Stomach smooth muscle (tissue), 2 donors: ENCODE measurements at regions not wholly inside any gene's neighbourhood (a gene's known extent, or its start where the extent isn't known, plus 50 kb on each side); places are given as distances from the start of the nearest gene placed in this dataset.

Experiments
- H3K27ac ChIP-seq: one replicate; pipeline ENCODE4 v1.7.0; 2013; ENCODE audit warnings: mild to moderate bottlenecking, low read length, inconsistent platforms
- H3K27me3 ChIP-seq, 2 donors: one replicate each; pipeline ENCODE4 v1.7.0; 2013; ENCODE audit warnings: low read length in 2 of 2; ENCODE audit not compliant: insufficient read depth in 2 of 2, control insufficient read depth in 1 of 2
- H3K36me3 ChIP-seq, 2 donors: one replicate each; pipeline ENCODE4 v1.7.0; 2013; ENCODE audit warnings: low read length in 2 of 2; ENCODE audit not compliant: control insufficient read depth in 2 of 2, insufficient read depth in 2 of 2
- H3K4me1 ChIP-seq: one replicate; pipeline ENCODE4 v1.7.0; 2013; ENCODE audit warnings: low read length; ENCODE audit not compliant: control insufficient read depth, insufficient read depth
- H3K4me3 ChIP-seq, 2 donors: one replicate each; pipeline ENCODE4 v1.7.0; 2013; ENCODE audit warnings: low read length in 2 of 2
- H3K9ac ChIP-seq, 2 donors: one replicate each; pipeline ENCODE4 v1.7.0; 2013; ENCODE audit warnings: low read length in 2 of 2, mild to moderate bottlenecking in 1 of 2
- H3K9me3 ChIP-seq, 2 donors: one replicate each; pipeline ENCODE4 v1.7.0; 2013; ENCODE audit warnings: low read length in 2 of 2; ENCODE audit not compliant: control insufficient read depth in 2 of 2
- donor health status: healthy.
- donor health status: Pancreatic carcinoma.

GRCh38 chr5:133751421-133751820, 139.1 kb upstream of the FSTL4 start:
- H3K27ac ChIP-seq = no peak overlapping the region
- no peak overlapping the region for H3K4me3 ChIP-seq
- no peaks in the 10 kb centered on the region for H3K27me3 ChIP-seq
- H3K36me3 ChIP-seq = no peaks in the 10 kb centered on the region
- H3K9me3 ChIP-seq = no peaks in the 10 kb centered on the region
- no peak overlapping the region for H3K9ac ChIP-seq
- H3K4me1 ChIP-seq = no peaks in the 10 kb centered on the region

GRCh38 chr5:133750856-133751255, 138.5 kb upstream of the FSTL4 start:
- Histone ChIP-seq H3K4me1 (no peaks in the 10 kb centered on the region), H3K27ac (no peak overlapping the region), H3K36me3 (no peaks in the 10 kb centered on the region), H3K9ac (no peak overlapping the region), H3K27me3 (no peaks in the 10 kb centered on the region), H3K4me3 (no peak overlapping the region), H3K9me3 (no peaks in the 10 kb centered on the region)

GRCh38 chr5:133750356-133750755, 138.0 kb upstream of the FSTL4 start:
- Histone ChIP-seq H3K4me3 (no peak overlapping the region), H3K36me3 (no peaks in the 10 kb centered on the region), H3K27me3 (no peaks in the 10 kb centered on the region), H3K4me1 (no peaks in the 10 kb centered on the region), H3K9ac (no peak overlapping the region), H3K9me3 (no peaks in the 10 kb centered on the region), H3K27ac (no peak overlapping the region)

GRCh38 chr5:133749331-133749985, 137.1 kb upstream of the FSTL4 start:
- Histone ChIP-seq H3K9ac (no peak overlapping the region), H3K4me1 (peaks cover 3% of the 10 kb centered on the region)

GRCh38 chr5:133746834-133747233, 134.5 kb upstream of the FSTL4 start:
- peaks cover 0 to 2% of the 10 kb centered on the region in 2 donors for H3K27me3 ChIP-seq
- H3K36me3 ChIP-seq = no peaks in the 10 kb centered on the region
- no peak overlapping the region for H3K27ac ChIP-seq
- no peak overlapping the region for H3K9ac ChIP-seq
- no peaks in the 10 kb centered on the region for H3K9me3 ChIP-seq
- peaks cover 3% of the 10 kb centered on the region for H3K4me1 ChIP-seq
- no peak overlapping the region for H3K4me3 ChIP-seq

More at GRCh38 chr5:133749331-133749985, 137.1 kb upstream of the FSTL4 start:
- no peak overlapping the region for H3K4me3 ChIP-seq
- H3K27ac ChIP-seq = no peak overlapping the region
- no peaks in the 10 kb centered on the region for H3K27me3 ChIP-seq
- no peaks in the 10 kb centered on the region for H3K9me3 ChIP-seq
- no peaks in the 10 kb centered on the region for H3K36me3 ChIP-seq

- H3K4me1 ChIP-seq = peaks cover 3% of the 10 kb centered on the region
- H3K9ac ChIP-seq = no peak overlapping the region
- H3K36me3 ChIP-seq = no peaks in the 10 kb centered on the region
- no peak overlapping the region for H3K27ac ChIP-seq
- no peak overlapping the region for H3K4me3 ChIP-seq
- H3K27me3 ChIP-seq = peaks cover 0 to 3% of the 10 kb centered on the region in 2 donors
- no peaks in the 10 kb centered on the region for H3K9me3 ChIP-seq
These were observed 132.6 kb upstream of the FSTL4 start for GRCh38 chr5:133744960-133745308.

GRCh38 chr5:133744051-133744959, 132.0 kb upstream of the FSTL4 start:
- no peak overlapping the region for H3K4me3 ChIP-seq
- H3K36me3 ChIP-seq = no peaks in the 10 kb centered on the region
- H3K9me3 ChIP-seq = no peaks in the 10 kb centered on the region
- peaks cover 0 to 3% of the 10 kb centered on the region in 2 donors for H3K27me3 ChIP-seq
- no peak overlapping the region for H3K27ac ChIP-seq
- peaks cover 3% of the 10 kb centered on the region for H3K4me1 ChIP-seq
- H3K9ac ChIP-seq = no peak overlapping the region

- no peak overlapping the region for H3K9ac ChIP-seq
- no peak overlapping the region for H3K4me3 ChIP-seq
- H3K36me3 ChIP-seq = no peaks in the 10 kb centered on the region
- no peak overlapping the region for H3K27ac ChIP-seq
- H3K27me3 ChIP-seq = peaks cover 0 to 3% of the 10 kb centered on the region in 2 donors
- H3K4me1 ChIP-seq = peaks cover 3% of the 10 kb centered on the region
- H3K9me3 ChIP-seq = no peaks in the 10 kb centered on the region
These were observed 130.2 kb upstream of the FSTL4 start for GRCh38 chr5:133742431-133742988.

- H3K4me3 ChIP-seq = no peak overlapping the region
- H3K36me3 ChIP-seq = no peaks in the 10 kb centered on the region
- H3K4me1 ChIP-seq = peaks cover 3% of the 10 kb centered on the region
- no peaks in the 10 kb centered on the region for H3K9me3 ChIP-seq
- peaks cover 0 to 3% of the 10 kb centered on the region in 2 donors for H3K27me3 ChIP-seq
- H3K27ac ChIP-seq = no peak overlapping the region
- H3K9ac ChIP-seq = no peak overlapping the region
These were observed 129.5 kb upstream of the FSTL4 start for GRCh38 chr5:133741818-133742355.

- Histone ChIP-seq H3K27ac (no peak overlapping the region), H3K36me3 (no peaks in the 10 kb centered on the region), H3K4me3 (no peak overlapping the region), H3K9ac (no peak overlapping the region), H3K4me1 (peaks cover 3% of the 10 kb centered on the region), H3K27me3 (peaks cover 0 to 3% of the 10 kb centered on the region in 2 donors), H3K9me3 (no peaks in the 10 kb centered on the region)
These were observed 129.1 kb upstream of the FSTL4 start for GRCh38 chr5:133741396-133741795.
